ENCODE measurements at regions not wholly inside any gene's neighbourhood (a gene's known extent, or its start where the extent isn't known, plus 50 kb on each side); places are given as distances from the start of the nearest gene placed in this dataset.
"Not testable (repeated sequence)": the region's sequence is repeated elsewhere in the genome, so short reads cannot be mapped to it uniquely, and the experiment has no call there.

- DNase-seq (ENCODE audit: low read depth in 2 of 2), result no peak
Measured at GRCh38 chr5:124030043-124030491, 518.1 kb downstream of the CSNK1G3 start.

DNA sequence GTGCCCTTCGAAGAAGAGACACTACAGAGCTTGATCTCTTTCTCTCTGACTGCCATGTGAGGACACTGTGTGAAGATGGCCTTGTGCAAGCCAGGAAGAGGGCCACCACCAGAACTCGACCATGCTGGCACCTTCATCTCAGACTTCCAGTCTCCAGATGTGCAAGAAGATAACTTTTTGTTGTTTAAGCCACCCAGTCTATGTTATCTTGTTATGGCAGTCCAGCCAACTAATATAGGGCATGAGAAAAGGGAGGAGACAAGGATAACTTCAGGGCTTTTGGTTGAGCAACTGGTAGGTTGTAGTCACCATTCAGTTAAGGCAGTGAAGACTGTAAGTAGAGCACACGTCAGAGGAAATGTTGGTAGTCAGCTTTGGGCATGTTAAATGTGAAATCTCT lies 515.5 kb downstream of the CSNK1G3 start:
- DNase-seq (ENCODE audit: low read depth in 2 of 2), result no peak

GRCh38 chr5:124025306-124025845 lies 513.4 kb downstream of the CSNK1G3 start:
- no peak for DNase-seq (ENCODE audit: low read depth in 2 of 2)

GRCh38 chr5:124022966-124023365 lies 511.0 kb downstream of the CSNK1G3 start:
- no peak for DNase-seq (ENCODE audit: low read depth in 2 of 2)

DNA sequence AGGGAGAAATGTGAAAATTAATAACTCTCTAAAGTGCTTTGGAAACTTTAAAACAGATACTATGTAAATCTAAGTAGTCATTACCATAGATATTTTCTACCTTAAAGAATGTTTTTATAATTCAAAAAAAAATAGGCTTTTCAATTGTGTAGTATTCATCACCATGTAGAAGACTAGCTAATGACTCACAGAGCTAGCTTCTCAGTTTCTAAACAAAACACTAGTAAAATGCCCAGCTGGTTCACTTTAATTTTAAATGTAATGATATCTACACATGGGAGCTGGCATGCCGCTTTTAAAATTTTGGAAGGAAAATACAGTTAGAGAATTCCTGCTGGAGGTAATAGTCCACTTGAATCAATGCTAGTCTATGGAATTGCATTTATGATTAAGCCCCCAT lies 509.8 kb downstream of the CSNK1G3 start:
- DNase-seq (ENCODE audit: low read depth in 2 of 2), result no peak

GRCh38 chr5:124021066-124021641 lies 509.2 kb downstream of the CSNK1G3 start:
- DNase-seq (ENCODE audit: low read depth in 2 of 2), result no peak

GRCh38 chr5:124017321-124017720 lies 505.3 kb downstream of the CSNK1G3 start:
- DNase-seq (ENCODE audit: low read depth in 2 of 2), result not testable (repeated sequence)

- DNase-seq (ENCODE audit: low read depth in 2 of 2), result no peak
Measured at GRCh38 chr5:124007675-124008398, 495.9 kb downstream of the CSNK1G3 start.

- DNase-seq (ENCODE audit: low read depth in 2 of 2), result no peak
Measured at GRCh38 chr5:124001036-124001615, 489.1 kb downstream of the CSNK1G3 start.

DNA sequence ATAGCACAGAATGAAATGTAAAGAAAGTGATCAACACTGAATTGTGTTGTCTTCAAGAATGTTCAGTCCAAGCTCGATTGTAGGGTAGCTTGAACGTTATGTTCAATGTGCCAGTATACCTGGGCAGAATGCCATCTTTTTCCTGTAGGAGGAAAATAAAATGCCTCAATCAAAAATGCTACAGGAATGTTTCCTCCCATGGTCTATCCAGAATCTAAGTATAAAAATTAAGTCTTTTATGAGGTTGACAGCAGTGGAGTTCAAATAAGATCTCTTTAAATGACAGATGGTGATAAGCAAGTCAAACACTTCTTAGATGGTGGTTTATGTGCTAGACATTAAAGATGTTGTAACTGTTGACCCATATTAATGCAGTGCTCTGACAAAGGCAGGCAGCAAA lies 488.6 kb downstream of the CSNK1G3 start:
- DNase-seq (ENCODE audit: low read depth in 2 of 2), result no peak

- DNase-seq (ENCODE audit: low read depth in 2 of 2), result no peak
Measured at GRCh38 chr5:123997462-123998215, 485.7 kb downstream of the CSNK1G3 start.

DNA sequence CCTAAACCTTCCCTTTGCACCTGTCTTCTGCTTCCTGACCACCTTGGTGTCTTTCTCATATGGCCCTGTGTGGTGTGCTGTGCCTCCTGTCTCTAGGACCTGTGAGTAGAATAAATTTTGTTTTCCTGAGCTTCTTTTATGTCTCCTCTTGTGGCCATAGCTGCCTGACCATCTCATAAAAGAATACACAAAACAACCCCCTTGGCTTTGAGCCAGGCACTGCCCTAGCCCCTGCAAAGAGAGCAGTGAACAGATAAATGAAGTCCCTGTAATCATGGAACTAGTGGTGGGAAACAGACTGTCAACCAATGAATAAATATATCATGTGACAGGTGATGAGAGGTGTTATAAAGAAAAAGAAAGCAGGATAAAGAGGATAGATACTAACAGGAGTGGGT lies 485.1 kb downstream of the CSNK1G3 start:
- no peak for DNase-seq (ENCODE audit: low read depth in 2 of 2)

- DNase-seq (ENCODE audit: low read depth in 2 of 2), result no peak
Measured at GRCh38 chr5:123992641-123993040, 480.7 kb downstream of the CSNK1G3 start.

DNA sequence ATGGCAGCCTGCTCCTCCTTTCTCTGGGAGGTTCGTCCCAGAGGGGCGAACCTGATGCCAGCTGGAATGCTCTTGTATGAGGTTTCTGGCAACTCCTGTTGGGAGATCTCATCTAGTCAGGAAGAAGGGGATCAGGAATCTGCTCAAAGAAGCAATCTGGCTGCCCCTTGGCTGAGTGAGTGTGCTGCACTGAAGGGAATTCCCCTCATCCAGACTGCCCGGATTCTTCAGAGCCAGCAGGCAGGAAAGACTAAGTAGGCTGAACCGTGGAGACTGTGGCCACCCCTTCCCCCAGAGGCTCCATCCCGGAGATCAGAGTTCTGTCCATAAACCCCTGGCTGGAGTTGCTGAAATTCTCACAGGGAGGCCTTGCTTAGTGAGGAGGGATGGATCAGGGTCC lies 476.0 kb downstream of the CSNK1G3 start:
- no peak for DNase-seq (ENCODE audit: low read depth in 2 of 2)

DNA sequence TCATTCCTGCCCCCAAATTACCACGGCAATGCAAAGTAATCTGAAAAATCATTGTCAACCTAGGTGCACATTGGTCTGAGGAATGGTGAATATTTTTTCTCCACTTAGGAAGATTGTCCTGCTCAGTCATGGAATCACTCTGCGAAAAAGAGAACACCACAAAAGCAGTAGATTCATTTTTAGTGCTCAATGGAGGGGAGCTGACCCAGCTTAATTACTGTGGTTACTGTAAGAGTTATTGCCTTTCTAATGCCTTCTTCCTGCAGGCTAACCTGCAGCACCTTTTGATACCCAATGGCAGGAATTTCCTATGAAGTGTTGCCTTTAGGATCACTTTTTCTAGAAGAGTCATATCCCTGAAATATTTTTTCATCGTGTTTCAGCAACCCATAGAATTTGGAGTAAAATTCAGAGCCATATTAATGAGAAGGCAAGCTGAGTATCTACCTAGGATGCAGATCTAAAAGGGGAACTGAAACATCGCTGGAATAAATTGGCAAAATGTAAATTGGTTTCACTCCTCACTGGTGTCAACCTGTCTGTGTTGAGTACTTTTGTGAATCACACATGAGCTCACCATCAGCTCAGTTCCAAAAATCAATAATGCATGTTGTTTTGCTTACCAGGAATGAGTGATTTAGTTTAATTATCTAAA lies 464.5 kb downstream of the CSNK1G3 start:
- DNase-seq (ENCODE audit: low read depth in 2 of 2), result no peak

DNA sequence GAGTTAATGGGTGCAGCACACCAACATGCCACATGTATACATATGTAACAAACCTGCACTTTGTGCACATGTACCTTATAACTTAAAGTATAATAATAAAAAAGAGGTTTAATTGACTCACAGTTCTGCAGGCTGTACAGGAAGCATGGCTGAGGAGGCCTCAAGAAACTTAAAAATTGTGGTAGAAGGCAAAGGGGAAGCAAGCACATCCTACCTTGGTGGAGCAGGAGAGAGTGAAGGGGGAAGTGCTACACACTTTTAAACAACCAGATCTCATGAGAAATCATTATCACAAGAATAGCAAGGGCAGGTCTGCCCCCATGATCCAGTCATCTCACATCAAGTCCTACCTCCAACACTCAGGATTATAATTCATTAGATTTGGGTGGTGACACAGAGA lies 463.5 kb downstream of the CSNK1G3 start:
- not testable (repeated sequence) for DNase-seq (ENCODE audit: low read depth in 2 of 2)

DNA sequence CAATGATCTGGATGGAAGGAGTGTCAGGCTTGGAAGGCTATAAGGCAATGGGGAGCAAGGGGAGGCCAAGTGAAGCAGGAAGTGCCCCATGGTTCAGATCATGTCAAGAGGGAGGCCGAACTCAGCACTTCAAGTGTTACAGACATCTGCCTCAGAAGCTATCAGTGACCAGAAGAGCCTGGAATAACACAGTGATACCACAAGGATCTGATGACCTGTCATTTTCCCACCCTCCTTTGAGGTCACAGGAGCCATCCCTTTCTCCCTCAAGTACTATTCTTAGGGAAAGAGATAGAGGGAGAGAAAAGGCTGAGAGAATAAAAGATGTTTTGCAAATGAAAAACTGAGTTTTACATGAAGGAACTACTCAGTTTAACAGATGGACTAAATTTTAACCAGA lies 454.8 kb downstream of the CSNK1G3 start:
- no peak for DNase-seq (ENCODE audit: low read depth in 2 of 2)

DNA sequence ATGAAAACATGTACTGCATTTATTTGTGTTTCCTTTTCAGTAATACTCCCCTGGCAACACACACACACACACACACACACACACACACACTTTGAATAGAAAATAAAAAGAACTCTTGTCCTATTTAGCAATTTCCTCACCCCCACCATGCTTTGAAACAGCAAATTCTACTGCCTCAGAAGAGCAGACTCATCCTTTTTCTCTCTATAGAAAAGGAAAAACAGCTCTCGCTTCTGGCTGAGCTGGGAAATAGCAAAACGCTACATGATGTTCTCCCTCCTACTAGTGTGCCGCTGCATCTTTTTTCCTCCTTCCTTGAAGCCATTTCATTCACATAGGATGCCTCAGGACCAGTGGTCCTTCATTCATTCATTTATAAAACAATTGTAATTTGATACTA lies 453.6 kb downstream of the CSNK1G3 start:
- no peak for DNase-seq (ENCODE audit: low read depth in 2 of 2)

- DNase-seq (ENCODE audit: low read depth in 2 of 2), result no peak
Measured at GRCh38 chr5:123964884-123965283, 452.9 kb downstream of the CSNK1G3 start.

GRCh38 chr5:123960526-123960925 lies 448.5 kb downstream of the CSNK1G3 start:
- no peak for DNase-seq (ENCODE audit: low read depth in 2 of 2)

DNA sequence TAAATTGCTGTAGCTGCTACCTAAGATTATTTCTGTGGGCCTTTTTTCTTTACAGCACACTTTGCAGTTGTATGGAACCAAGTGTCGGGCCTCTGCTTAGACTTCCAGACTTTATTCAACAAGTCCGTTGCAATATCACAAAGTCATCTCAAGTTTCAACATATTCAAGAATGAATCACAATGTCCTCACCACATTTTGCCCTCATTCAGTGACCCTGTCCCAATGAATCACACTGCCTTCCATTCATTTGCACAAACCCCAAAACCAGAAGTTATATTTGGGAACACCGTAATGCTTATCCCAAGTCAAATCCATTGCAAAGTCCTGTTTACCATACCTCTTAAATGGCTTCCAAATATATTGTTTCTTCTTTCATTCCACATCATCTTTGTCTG lies 439.6 kb downstream of the CSNK1G3 start:
- DNase-seq (ENCODE audit: low read depth in 2 of 2), result no peak

Measured in stimulated activated CD8-positive, alpha-beta memory T cell treated with anti-CD3 and anti-CD28 coated beads, Interleukin-7, amount 100 ng/mL, for 4 hours (primary cell).